Lower lobe of right lung (tissue), 2 donors: ENCODE measurements at regions not wholly inside any gene's neighbourhood (a gene's known extent, or its start where the extent isn't known, plus 50 kb on each side); places are given as distances from the start of the nearest gene placed in this dataset.

Source experiments
- ATAC-seq, 2 donors: fragments of 200-7000 bp; cut with Tn5 transposase; one replicate each; pipeline ENCODE4 v1.9.1; 2020 to 2022; ENCODE audit warnings: mild to moderate bottlenecking in 2 of 2, moderate library complexity in 2 of 2
- DNase-seq: peaks from one replicate; pipeline ENCODE4 v3.0.0-alpha.2; 2020
- H3K27ac ChIP-seq: fragments of 200-600 bp; one replicate; pipeline ENCODE4 v1.8.0; 2022
- H3K27me3 ChIP-seq: fragments of 200-600 bp; one replicate; pipeline ENCODE4 v1.8.0; 2022; ENCODE audit warnings: low read depth
- H3K36me3 ChIP-seq: fragments of 200-600 bp; one replicate; pipeline ENCODE4 v1.8.0; 2022; ENCODE audit warnings: mild to moderate bottlenecking
- H3K4me1 ChIP-seq: fragments of 200-600 bp; one replicate; pipeline ENCODE4 v1.8.0; 2022
- H3K4me3 ChIP-seq: fragments of 200-600 bp; one replicate; pipeline ENCODE4 v1.8.0; 2022; ENCODE audit warnings: mild to moderate bottlenecking
- H3K9me3 ChIP-seq: fragments of 200-600 bp; one replicate; pipeline ENCODE4 v1.8.0; 2022
- CTCF ChIP-seq: fragments of 200-600 bp; IDR thresholded peaks from one replicate; pipeline ENCODE4 v1.8.0; 2022; ENCODE audit warnings: antibody characterized with exemption, mild to moderate bottlenecking
- intact Hi-C: fragments of 100-400 bp; cut with DNase I; formaldehyde crosslinking; loops from one replicate; pipeline ENCODE4 v1.11.0; 2022
- donor health status: DM: no; HTN: yes; CAD: no; lungs with severe emphysema.

DNA sequence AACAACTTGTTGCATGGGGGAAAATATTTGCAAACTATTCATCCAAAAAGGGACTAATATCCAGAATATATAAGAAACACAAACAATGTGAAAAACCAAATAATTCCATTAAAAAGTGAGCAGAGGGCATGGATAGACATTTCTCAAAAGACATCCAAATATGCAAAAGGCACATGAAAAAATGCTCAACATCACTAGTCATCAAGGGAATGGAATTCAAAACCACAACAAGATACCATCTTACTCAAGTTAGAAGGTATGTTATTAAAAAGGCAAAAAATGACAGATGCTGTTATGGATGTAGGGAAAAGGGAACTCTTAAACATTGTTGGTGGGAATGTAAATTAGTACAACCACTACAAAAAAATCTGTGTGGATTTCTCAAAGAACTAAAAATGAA is 396.5 kb downstream of the CCDC85A start:
- Histone ChIP-seq H3K36me3 (no peaks in the 10 kb centered on the region), H3K27ac (no peak overlapping the region), H3K27me3 (no peaks in the 10 kb centered on the region), H3K4me1 (no peaks in the 10 kb centered on the region), H3K9me3 (no peaks in the 10 kb centered on the region), H3K4me3 (no peak overlapping the region)
- no peak for DNase-seq
- intact Hi-C loops, result no loop called here
- TF ChIP-seq CTCF, result no peak
- ATAC-seq, result no peak

GRCh38 chr2:56582570-56582969 is 398.8 kb downstream of the CCDC85A start:
- H3K36me3 ChIP-seq, result no peaks in the 10 kb centered on the region
- H3K27me3 ChIP-seq, result no peaks in the 10 kb centered on the region
- no peaks in the 10 kb centered on the region for H3K9me3 ChIP-seq
- intact Hi-C loops, result no loop called here
- DNase-seq (no peak), ATAC-seq (no peak)
- no peaks in the 10 kb centered on the region for H3K4me1 ChIP-seq
- no peak overlapping the region for H3K27ac ChIP-seq
- no peak for TF ChIP-seq CTCF
- H3K4me3 ChIP-seq, result no peak overlapping the region

DNA sequence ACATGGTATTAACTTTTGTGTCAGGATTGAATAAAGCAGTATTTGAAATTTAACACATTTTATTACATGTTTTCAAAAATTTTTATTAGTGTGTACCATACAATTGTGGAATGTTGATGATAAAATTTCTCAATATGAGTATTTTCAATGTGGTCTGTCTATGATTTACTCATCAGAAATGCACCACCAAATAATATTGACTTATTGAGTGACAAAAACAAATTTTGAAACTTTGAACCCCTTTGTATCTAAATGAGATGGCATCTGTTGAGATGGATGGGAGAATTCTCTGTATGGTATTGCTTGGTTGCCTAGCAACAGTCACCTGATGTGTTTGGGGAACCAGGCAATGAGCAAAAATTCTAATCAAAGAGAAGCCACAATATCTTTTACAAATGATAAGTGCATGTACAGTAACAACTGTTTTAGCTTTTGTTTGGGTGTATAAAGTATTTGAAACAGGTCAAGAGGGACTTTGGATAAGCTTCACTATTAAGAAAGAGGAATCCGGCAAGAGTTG is 400.1 kb downstream of the CCDC85A start:
- TF ChIP-seq CTCF, result no peak
- Histone ChIP-seq H3K27me3 (no peaks in the 10 kb centered on the region), H3K36me3 (no peaks in the 10 kb centered on the region), H3K4me1 (no peaks in the 10 kb centered on the region), H3K4me3 (no peak overlapping the region), H3K27ac (no peak overlapping the region), H3K9me3 (no peaks in the 10 kb centered on the region)
- intact Hi-C loops, result no loop called here
- no peak for DNase-seq
- no peak for ATAC-seq

- Histone ChIP-seq H3K27me3 (no peaks in the 10 kb centered on the region), H3K4me1 (no peaks in the 10 kb centered on the region), H3K36me3 (no peaks in the 10 kb centered on the region), H3K27ac (no peak overlapping the region), H3K9me3 (no peaks in the 10 kb centered on the region), H3K4me3 (no peak overlapping the region)
- TF ChIP-seq CTCF, result no peak
- ATAC-seq (no peak), DNase-seq (no peak)
- intact Hi-C loops, result no loop called here
These were observed 403.7 kb downstream of the CCDC85A start for GRCh38 chr2:56587456-56587855.

GRCh38 chr2:56589194-56589593 is 405.4 kb downstream of the CCDC85A start:
- Histone ChIP-seq H3K36me3 (no peaks in the 10 kb centered on the region), H3K27ac (no peak overlapping the region), H3K9me3 (no peaks in the 10 kb centered on the region), H3K4me3 (no peak overlapping the region), H3K27me3 (no peaks in the 10 kb centered on the region), H3K4me1 (no peaks in the 10 kb centered on the region)
- ATAC-seq (no peak), DNase-seq (no peak)
- intact Hi-C loops, result no loop called here
- TF ChIP-seq CTCF, result no peak

- Histone ChIP-seq H3K9me3 (no peaks in the 10 kb centered on the region), H3K4me1 (no peaks in the 10 kb centered on the region), H3K36me3 (no peaks in the 10 kb centered on the region), H3K27me3 (no peaks in the 10 kb centered on the region), H3K4me3 (no peak overlapping the region), H3K27ac (no peak overlapping the region)
- TF ChIP-seq CTCF, result no peak
- intact Hi-C loops, result loop anchor here (10.0 kb wide), 1 partner anchor 195 kb away; no protein-coding TSS in a partner anchor
- ATAC-seq (no peak), DNase-seq (no peak)
These were observed 406.0 kb downstream of the CCDC85A start for GRCh38 chr2:56589835-56590234.
